GM18870 (cell line): ENCODE measurements at regions not wholly inside any gene's neighbourhood (a gene's known extent, or its start where the extent isn't known, plus 50 kb on each side); places are given as distances from the start of the nearest gene placed in this dataset.

Source experiments
- ATAC-seq: cut with Tn5 transposase; IDR thresholded peaks from one replicate; pipeline ENCODE4 v1.9.1; 2021; ENCODE audit warnings: moderate library complexity; ENCODE audit not compliant: unreplicated experiment

GRCh38 chr12:93318720-93319522 lies 58.8 kb upstream of the NUDT4 start:
- ATAC-seq: no peak

GRCh38 chr12:93319523-93320050 lies 58.1 kb upstream of the NUDT4 start:
- no peak for ATAC-seq

DNA sequence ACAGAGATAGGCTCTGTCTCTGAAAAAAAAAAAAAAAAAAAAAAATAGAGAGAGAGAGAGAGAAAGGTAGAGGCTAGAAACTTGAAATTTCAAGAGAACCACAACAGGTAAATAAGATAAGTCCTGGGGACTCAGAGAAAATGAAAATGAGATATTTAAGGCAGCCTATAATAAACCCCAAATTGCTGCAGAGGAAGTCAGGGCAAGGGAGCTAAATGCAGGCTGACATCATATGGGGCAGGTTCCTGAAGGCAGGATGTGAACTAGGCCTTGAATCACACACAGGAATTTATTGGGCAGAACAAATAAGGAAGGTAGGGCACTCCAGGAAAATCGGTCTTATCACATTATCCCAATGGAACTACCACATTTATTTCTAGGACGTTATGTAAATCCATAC lies 54.9 kb upstream of the NUDT4 start:
- no peak for ATAC-seq

- ATAC-seq: no peak
Measured at GRCh38 chr12:93323625-93324329, 53.9 kb upstream of the NUDT4 start.

DNA sequence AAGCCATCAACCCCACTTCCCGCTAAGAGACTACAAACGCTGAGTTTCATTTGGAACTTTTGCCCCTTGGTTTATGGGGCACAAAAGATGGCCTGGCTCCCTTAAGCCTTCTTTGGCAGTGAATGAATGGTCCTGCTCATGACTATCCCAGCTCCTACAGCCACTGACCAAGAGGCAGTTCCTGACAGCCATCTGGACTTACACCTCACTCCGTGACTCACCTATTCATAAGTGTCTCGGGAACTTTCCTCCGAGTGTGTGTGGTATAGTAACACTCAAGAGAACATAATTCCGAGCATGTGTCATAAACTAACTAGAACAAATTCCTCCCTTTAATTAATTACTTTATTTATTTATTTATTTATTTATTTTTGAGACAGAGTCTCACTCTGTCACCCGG lies 51.9 kb upstream of the NUDT4 start:
- no peak for ATAC-seq
